ENCODE measurements at regions not wholly inside any gene's neighbourhood (a gene's known extent, or its start where the extent isn't known, plus 50 kb on each side); places are given as distances from the start of the nearest gene placed in this dataset.

DNA sequence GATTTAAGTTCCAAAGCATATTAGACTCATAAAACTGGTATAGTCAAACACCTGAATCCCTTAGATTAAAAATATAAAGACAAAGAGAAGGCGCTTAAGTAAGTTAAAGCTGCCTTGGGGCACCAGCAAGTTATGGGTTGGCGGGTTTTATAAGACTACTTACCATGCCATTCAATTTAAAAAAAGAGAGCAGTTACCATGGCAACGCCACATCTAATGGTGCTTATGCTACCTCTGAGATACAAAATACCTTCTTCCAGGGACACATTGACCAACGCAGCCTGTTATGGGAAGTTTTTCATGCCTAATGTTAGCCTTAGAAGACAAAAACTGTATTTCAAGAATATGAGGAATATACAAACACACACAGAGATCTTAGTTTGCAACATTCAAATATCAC, 713.6 kb downstream of the RNF144B start:
- Histone ChIP-seq H3K36me3 (ENCODE audit: control insufficient read depth in 2 of 4, insufficient read depth in 4 of 4, low read length in 3 of 4) (peaks cover 0 to 3% (median 0%) of the 10 kb centered on the region in 4 experiments; a peak in 1 of 8 replicates), H4K91ac (replicated peaks; ENCODE audit: insufficient read length, low read length) (no peak overlapping the region), H2BK20ac (ENCODE audit: low read length) (no peak overlapping the region), H3K23me2 (ENCODE audit: low read depth, low read length) (no peaks in the 10 kb centered on the region), H3K4me1 (replicated peaks in 1 of 4; ENCODE audit: control insufficient read depth in 3 of 4, insufficient read depth in 4 of 4, low read length in 3 of 4) (no peaks in the 10 kb centered on the region), H3K79me2 (ENCODE audit: control insufficient read depth in 1 of 2, insufficient read depth in 2 of 2, low read length in 2 of 2) (no peaks in the 10 kb centered on the region), H3K56ac (replicated peaks; ENCODE audit: insufficient read length, low read depth, low read length) (no peak overlapping the region), H3K27ac (ENCODE audit: low read depth, low read length) (no peak overlapping the region), H2BK15ac (ENCODE audit: low read length) (no peak overlapping the region), H3K79me1 (ENCODE audit: low read depth, low read length) (no peaks in the 10 kb centered on the region), H2BK5ac (ENCODE audit: low read depth, low read length) (no peak overlapping the region), H2BK120ac (replicated peaks; ENCODE audit: low read depth, low read length) (no peak overlapping the region), H4K5ac (ENCODE audit: insufficient read length, low read depth, low read length) (no peak overlapping the region), H2AFZ (ENCODE audit: low read length) (no peak overlapping the region), H3K14ac (ENCODE audit: insufficient read length) (no peak overlapping the region), H3K9ac (replicated peaks in 1 of 4; ENCODE audit: extremely low read depth in 1 of 4, low read depth in 3 of 4, low read length in 3 of 4) (no peak overlapping the region), H3K23ac (ENCODE audit: insufficient read length) (no peak overlapping the region), H4K20me1 (replicated peaks in 1 of 2; ENCODE audit: control insufficient read depth in 1 of 2, insufficient read depth in 2 of 2, low read length in 2 of 2) (no peaks in the 10 kb centered on the region), H3K4me3 (ENCODE audit: extremely low read depth in 1 of 4, insufficient read depth in 2 of 4, low read depth in 3 of 4, low read length in 4 of 4) (no peak overlapping the region), H3K18ac (ENCODE audit: extremely low read depth, low read length) (no peak overlapping the region), H2AK5ac (ENCODE audit: low read depth, low read length) (no peak overlapping the region), H4K8ac (ENCODE audit: extremely low read depth, insufficient read depth, low read length) (no peak overlapping the region), H3K4ac (replicated peaks; ENCODE audit: insufficient read length, low read depth, low read length) (no peak overlapping the region), H3K4me2 (ENCODE audit: insufficient read depth in 1 of 2, low read depth in 2 of 2, low read length in 2 of 2) (no peak overlapping the region), H3K9me3 (ENCODE audit: insufficient read depth in 2 of 2, low read depth in 1 of 2, low read length in 1 of 2) (peaks cover 5 to 13% of the 10 kb centered on the region in 2 experiments; a peak in 3 of 4 replicates), H2BK12ac (ENCODE audit: low read depth, low read length) (no peak overlapping the region), H3K27me3 (replicated peaks in 1 of 4; ENCODE audit: control insufficient read depth in 3 of 4, extremely low read depth in 1 of 4, insufficient read depth in 3 of 4, low read length in 3 of 4) (no peaks in the 10 kb centered on the region)
- FAIRE-seq (no peak), DNase-seq (ENCODE audit: low read depth in 1 of 2, low spot score in 2 of 2) (no peak)
- TF ChIP-seq SIRT6 (IDR thresholded peaks at IDR 0.05; ENCODE audit: low read length) (no peak), SP4 (IDR thresholded peaks at IDR 0.05; ENCODE audit: low read length) (no peak), SAP30 (IDR thresholded peaks at IDR 0.05; ENCODE audit: insufficient read depth, insufficient replicate concordance, low read length) (no peak), TBP (IDR thresholded peaks at IDR 0.05; ENCODE audit: low read depth, low read length) (no peak), CBX5 (IDR thresholded peaks at IDR 0.05; ENCODE audit: low read depth, low read length) (no peak), NANOG (IDR thresholded peaks at IDR 0.05; ENCODE audit: insufficient read depth, low read depth, low read length, poor library complexity, severe bottlenecking) (no peak), USF2 (IDR thresholded peaks at IDR 0.05; ENCODE audit: low read length) (no peak)
- 92% methylated on average over 4 of the region's 4 CpGs; no CpG with 5 or more reads in 1 of the 2 experiments for WGBS, 2 experiments (ENCODE audit: extremely low coverage in 1 of 2, insufficient coverage in 1 of 2, insufficient read length in 1 of 2, insufficient replicate concordance in 2 of 2, low coverage in 1 of 2, low lambda C conversion rate in 2 of 2, missing lambda C conversion rate in 1 of 2)
- ChIA-PET CTCF (ENCODE audit: partially characterized antibody) (interaction anchor here (0.6 kb wide), 1 partner anchor 72 kb away, joined by 3 read pairs; no protein-coding TSS in a partner anchor), POLR2A (ENCODE audit: partially characterized antibody) (interaction anchor here (0.6 kb wide), 1 partner anchor 14 kb away, joined by 3 read pairs; no protein-coding TSS in a partner anchor)

All from H1 (cell line).